ENCODE measurements at regions not wholly inside any gene's neighbourhood (a gene's known extent, or its start where the extent isn't known, plus 50 kb on each side); places are given as distances from the start of the nearest gene placed in this dataset.

- peaks cover 3 to 6% (median 6%) of the 10 kb centered on the region in 4 experiments; a peak in 6 of 7 replicates for H3K4me1 ChIP-seq (replicated peaks in 1 of 4; ENCODE audit: control insufficient read depth in 3 of 4, insufficient read depth in 4 of 4, low read length in 3 of 4)
- no peak overlapping the region for H2BK5ac ChIP-seq (ENCODE audit: low read depth, low read length)
- no peak overlapping the region for H2BK20ac ChIP-seq (ENCODE audit: low read length)
- H4K8ac ChIP-seq (ENCODE audit: extremely low read depth, insufficient read depth, low read length) = no peak overlapping the region
- POLR2A ChIA-PET (ENCODE audit: partially characterized antibody) = no interaction called here
- H4K20me1 ChIP-seq (replicated peaks in 1 of 2; ENCODE audit: control insufficient read depth in 1 of 2, insufficient read depth in 2 of 2, low read length in 2 of 2) = no peaks in the 10 kb centered on the region
- H4K5ac ChIP-seq (ENCODE audit: insufficient read length, low read depth, low read length) = no peak overlapping the region
- no peak for DNase-seq (ENCODE audit: low read depth in 1 of 2, low spot score in 2 of 2)
- H3K14ac ChIP-seq (ENCODE audit: insufficient read length) = no peak overlapping the region
- H3K79me2 ChIP-seq (ENCODE audit: control insufficient read depth in 1 of 2, insufficient read depth in 2 of 2, low read length in 2 of 2) = no peaks in the 10 kb centered on the region
- H3K23me2 ChIP-seq (ENCODE audit: low read depth, low read length) = no peaks in the 10 kb centered on the region
- no peak overlapping the region for H3K9ac ChIP-seq (replicated peaks in 1 of 4; ENCODE audit: extremely low read depth in 1 of 4, low read depth in 3 of 4, low read length in 3 of 4)
- no peak overlapping the region for H3K4ac ChIP-seq (replicated peaks; ENCODE audit: insufficient read length, low read depth, low read length)
- peaks cover 5 to 9% of the 10 kb centered on the region in 2 experiments for H3K9me3 ChIP-seq (ENCODE audit: insufficient read depth in 2 of 2, low read depth in 1 of 2, low read length in 1 of 2)
- no peak overlapping the region for H3K56ac ChIP-seq (replicated peaks; ENCODE audit: insufficient read length, low read depth, low read length)
- H2BK15ac ChIP-seq (ENCODE audit: low read length) = no peak overlapping the region
- no peak overlapping the region for H2AFZ ChIP-seq (ENCODE audit: low read length)
- no peaks in the 10 kb centered on the region for H3K79me1 ChIP-seq (ENCODE audit: low read depth, low read length)
- no peak overlapping the region for H3K18ac ChIP-seq (ENCODE audit: extremely low read depth, low read length)
- H2BK120ac ChIP-seq (replicated peaks; ENCODE audit: low read depth, low read length) = no peak overlapping the region
- no peak overlapping the region for H3K27ac ChIP-seq (ENCODE audit: low read depth, low read length)
- CTCF ChIA-PET (ENCODE audit: partially characterized antibody) = interaction anchor here (1.0 to 2.2 kb wide), 5 partner anchors 55 to 128 kb away, joined by 3 to 10 read pairs (median 4); no protein-coding TSS in a partner anchor
- H2AK5ac ChIP-seq (ENCODE audit: low read depth, low read length) = no peak overlapping the region
- H3K23ac ChIP-seq (ENCODE audit: insufficient read length) = no peak overlapping the region
- no peak overlapping the region for H4K91ac ChIP-seq (replicated peaks; ENCODE audit: insufficient read length, low read length)
- no peak overlapping the region; the same call in 1 of the 2 replicates for H2BK12ac ChIP-seq (ENCODE audit: low read depth, low read length)
- no peak for FAIRE-seq
- no peak overlapping the region for H3K4me3 ChIP-seq (ENCODE audit: extremely low read depth in 1 of 4, insufficient read depth in 2 of 4, low read depth in 3 of 4, low read length in 4 of 4)
- no peak overlapping the region for H3K4me2 ChIP-seq (ENCODE audit: insufficient read depth in 1 of 2, low read depth in 2 of 2, low read length in 2 of 2)
- H3K36me3 ChIP-seq (ENCODE audit: control insufficient read depth in 2 of 4, insufficient read depth in 4 of 4, low read length in 3 of 4) = no peaks in the 10 kb centered on the region; a peak in 2 of 8 replicates
- H3K27me3 ChIP-seq (replicated peaks in 1 of 4; ENCODE audit: control insufficient read depth in 3 of 4, extremely low read depth in 1 of 4, insufficient read depth in 3 of 4, low read length in 3 of 4) = no peaks in the 10 kb centered on the region
- TF ChIP-seq NANOG (IDR thresholded peaks at IDR 0.05; ENCODE audit: insufficient read depth, low read depth, low read length, poor library complexity, severe bottlenecking) (no peak), TBP (IDR thresholded peaks at IDR 0.05; ENCODE audit: low read depth, low read length) (no peak), CBX5 (IDR thresholded peaks at IDR 0.05; ENCODE audit: low read depth, low read length) (no peak), SP1 (IDR thresholded peaks at IDR 0.05; ENCODE audit: low read depth, low read length) (no peak), ASH2L (IDR thresholded peaks at IDR 0.05; ENCODE audit: low read length) (no peak), CBX8 (IDR thresholded peaks at IDR 0.05; ENCODE audit: borderline replicate concordance, low read depth, low read length) (no peak), PHF8 (conservative IDR thresholded peaks at IDR 0.05; ENCODE audit: low read depth, low read length) (no peak), SAP30 (IDR thresholded peaks at IDR 0.05; ENCODE audit: insufficient read depth, insufficient replicate concordance, low read length) (no peak), SRF (IDR thresholded peaks at IDR 0.05; ENCODE audit: low read depth, low read length) (no peak), SIN3A (conservative IDR thresholded peaks at IDR 0.05 in 1 of 2, IDR thresholded peaks at IDR 0.05 in 1 of 2; ENCODE audit: low read depth in 1 of 2, low read length in 2 of 2) (no peak), FOSL1 (IDR thresholded peaks at IDR 0.05; ENCODE audit: insufficient read depth, low read depth, low read length) (no peak), USF2 (IDR thresholded peaks at IDR 0.05; ENCODE audit: low read length) (no peak), GTF2F1 (IDR thresholded peaks at IDR 0.05; ENCODE audit: borderline replicate concordance, low read depth, low read length) (no peak), MAFK (IDR thresholded peaks at IDR 0.05; ENCODE audit: low read depth, low read length) (no peak), BCL11A (IDR thresholded peaks at IDR 0.05; ENCODE audit: low read depth in 2 of 2, low read length in 2 of 2) (no peak)
These were observed 52.8 kb upstream of the RIPOR2 start for GRCh38 chr6:24988562-24988961.

Data from H1 (cell line).